ENCODE measurements at regions not wholly inside any gene's neighbourhood (a gene's known extent, or its start where the extent isn't known, plus 50 kb on each side); places are given as distances from the start of the nearest gene placed in this dataset.

- Mint-ChIP-seq H3K9me3 (no peaks in the 10 kb centered on the region), H3K36me3 (no peaks in the 10 kb centered on the region), H3K4me3 (no peak overlapping the region), H3K4me1 (no peaks in the 10 kb centered on the region), H3K27ac (no peak overlapping the region), H3K27me3 (ENCODE audit: insufficient read depth, low read depth) (no peaks in the 10 kb centered on the region)
- Histone ChIP-seq H3K4me1 (no peaks in the 10 kb centered on the region), H3K9me3 (ENCODE audit: low read depth) (no peaks in the 10 kb centered on the region), H3K9ac (no peak overlapping the region), H3K4me2 (no peak overlapping the region), H2AFZ (replicated peaks) (peak overlapping the region; percentile 22), H3F3A (ENCODE audit: low read depth) (no peaks in the 10 kb centered on the region), H4K20me1 (ENCODE audit: low read depth) (no peaks in the 10 kb centered on the region), H3K79me2 (ENCODE audit: low read depth) (no peaks in the 10 kb centered on the region), H3K4me3 (no peak overlapping the region), H3K36me3 (no peaks in the 10 kb centered on the region), H3K27me3 (no peaks in the 10 kb centered on the region), H3K27ac (no peak overlapping the region)
- no peak for TF ChIP-seq EZH2 (IDR thresholded peaks at IDR 0.05)
- no peak for DNase-seq (ENCODE audit: low spot score)
These were observed 678.0 kb upstream of the CDH2 start for GRCh38 chr18:28854964-28855363.

GRCh38 chr18:28846958-28847357, 670.0 kb upstream of the CDH2 start:
- Mint-ChIP-seq H3K36me3 (peaks cover 2% of the 10 kb centered on the region), H3K4me3 (no peak overlapping the region)

GRCh38 chr18:28837100-28837499, 660.2 kb upstream of the CDH2 start:
- Mint-ChIP-seq H3K4me1 (no peaks in the 10 kb centered on the region), H3K9me3 (peaks cover 3% of the 10 kb centered on the region), H3K36me3 (no peaks in the 10 kb centered on the region), H3K27me3 (ENCODE audit: insufficient read depth, low read depth) (peaks cover 3% of the 10 kb centered on the region), H3K4me3 (no peak overlapping the region), H3K27ac (no peak overlapping the region)
- Histone ChIP-seq H3K4me3 (no peak overlapping the region), H3K9ac (no peak overlapping the region), H3F3A (ENCODE audit: low read depth) (no peaks in the 10 kb centered on the region), H3K4me2 (no peak overlapping the region), H3K27me3 (no peaks in the 10 kb centered on the region), H3K4me1 (no peaks in the 10 kb centered on the region), H3K36me3 (no peaks in the 10 kb centered on the region), H4K20me1 (ENCODE audit: low read depth) (no peaks in the 10 kb centered on the region), H3K9me3 (ENCODE audit: low read depth) (no peaks in the 10 kb centered on the region), H3K79me2 (ENCODE audit: low read depth) (no peaks in the 10 kb centered on the region), H2AFZ (replicated peaks) (no peak overlapping the region), H3K27ac (no peak overlapping the region)
- TF ChIP-seq CTCF (IDR thresholded peaks at IDR 0.05) (no peak), EZH2 (IDR thresholded peaks at IDR 0.05) (no peak), EZH2phosphoT487 (IDR thresholded peaks at IDR 0.05) (no peak)
- DNase-seq (ENCODE audit: low spot score): no peak

More at GRCh38 chr18:28846958-28847357, 670.0 kb upstream of the CDH2 start:
- Histone ChIP-seq H2AFZ (replicated peaks) (peak overlapping the region; percentile 24), H3K4me3 (no peak overlapping the region), H3K9me3 (ENCODE audit: low read depth) (no peaks in the 10 kb centered on the region), H3K4me2 (no peak overlapping the region), H3F3A (ENCODE audit: low read depth) (no peaks in the 10 kb centered on the region), H3K79me2 (ENCODE audit: low read depth) (no peaks in the 10 kb centered on the region), H3K27ac (no peak overlapping the region), H3K9ac (no peak overlapping the region), H3K4me1 (no peaks in the 10 kb centered on the region), H4K20me1 (ENCODE audit: low read depth) (no peaks in the 10 kb centered on the region), H3K27me3 (no peaks in the 10 kb centered on the region), H3K36me3 (no peaks in the 10 kb centered on the region)
- TF ChIP-seq EZH2 (IDR thresholded peaks at IDR 0.05): no peak
- TF ChIP-seq CTCF (IDR thresholded peaks at IDR 0.05): no peak
- TF ChIP-seq EZH2phosphoT487 (IDR thresholded peaks at IDR 0.05): no peak
- Mint-ChIP-seq H3K27ac (no peak overlapping the region), H3K4me1 (no peaks in the 10 kb centered on the region), H3K27me3 (ENCODE audit: insufficient read depth, low read depth) (peaks cover 2% of the 10 kb centered on the region), H3K9me3 (peaks cover 6% of the 10 kb centered on the region)
- DNase-seq (ENCODE audit: low spot score): no peak

GRCh38 chr18:28834889-28835288, 658.0 kb upstream of the CDH2 start:
- Histone ChIP-seq H3K9me3 (ENCODE audit: low read depth) (no peaks in the 10 kb centered on the region), H3K36me3 (no peaks in the 10 kb centered on the region), H2AFZ (replicated peaks) (no peak overlapping the region), H3F3A (ENCODE audit: low read depth) (no peaks in the 10 kb centered on the region), H4K20me1 (ENCODE audit: low read depth) (no peaks in the 10 kb centered on the region), H3K27me3 (no peaks in the 10 kb centered on the region), H3K4me1 (no peaks in the 10 kb centered on the region), H3K4me3 (no peak overlapping the region), H3K4me2 (no peak overlapping the region), H3K79me2 (ENCODE audit: low read depth) (no peaks in the 10 kb centered on the region), H3K27ac (no peak overlapping the region), H3K9ac (no peak overlapping the region)
- no peak overlapping the region for H3K4me3 Mint-ChIP-seq
- peaks cover 3% of the 10 kb centered on the region for H3K9me3 Mint-ChIP-seq
- no peak overlapping the region for H3K27ac Mint-ChIP-seq
- no peaks in the 10 kb centered on the region for H3K4me1 Mint-ChIP-seq
- DNase-seq (ENCODE audit: low spot score): no peak
- H3K36me3 Mint-ChIP-seq: no peaks in the 10 kb centered on the region
- TF ChIP-seq EZH2 (IDR thresholded peaks at IDR 0.05) (no peak), EZH2phosphoT487 (IDR thresholded peaks at IDR 0.05) (no peak), CTCF (IDR thresholded peaks at IDR 0.05) (no peak)
- H3K27me3 Mint-ChIP-seq (ENCODE audit: insufficient read depth, low read depth): peaks cover 3% of the 10 kb centered on the region
